HCT116 (cell line): ENCODE measurements at regions not wholly inside any gene's neighbourhood (a gene's known extent, or its start where the extent isn't known, plus 50 kb on each side); places are given as distances from the start of the nearest gene placed in this dataset.

ENCODE experiments used
- ATAC-seq: fragments of 200-7000 bp; cut with Tn5 transposase; 2 replicates; pipeline ENCODE4 v1.9.1; 2020; ENCODE audit warnings: mild to moderate bottlenecking, moderate library complexity
- BruUV-seq: library from RNA; stranded (reverse); fragments of 400-500 nt; replicated peaks from 2 replicates; lab custom pipeline; 2021; lab: Mats Ljungman, UMichigan
- CTCF ChIA-PET: fragments of 300-600 bp; sonication (Branson Sonifier 250); formaldehyde crosslinking; loops from one replicate; lab custom pipeline; 2021; ENCODE audit warnings: antibody characterized with exemption; lab: Charles Lee
- POLR2A ChIA-PET: fragments of 300-600, 350-600 bp; sonication (Branson Sonifier 250); formaldehyde crosslinking; loops from one replicate; lab custom pipeline; 2021; ENCODE audit warnings: antibody characterized with exemption; lab: Charles Lee
- RAD21 ChIA-PET, 2 experiments: fragments of 300-600 bp; sonication (Branson Sonifier 250); formaldehyde crosslinking; loops; one replicate each; lab custom pipeline; 2023; ENCODE audit warnings: low total read pairs in 2 of 2; ENCODE audit not compliant: uncharacterized antibody in 2 of 2, unreplicated experiment in 2 of 2, low non-redundant PET in 1 of 2; lab: Charles Lee
- DNase-seq: peaks from one replicate; pipeline ENCODE4 v3.0.0-alpha.2; 2010; ENCODE audit warnings: low read depth, low spot score
- H2AFZ ChIP-seq: fragments of 200-600 bp; shearing (Covaris generic), sonication (generic); 2 replicates; pipeline ENCODE4 v1.6.1; 2017; ENCODE audit warnings: low read depth, mixed run types, mixed read lengths, antibody characterized with exemption, low read length; ENCODE audit not compliant: poor library complexity, severe bottlenecking
- H3K27ac ChIP-seq: 2 replicates; pipeline ENCODE4 v1.5.1; 2012; ENCODE audit warnings: low read depth, low read length
- H3K27me3 ChIP-seq: fragments of 200-600 bp; sonication (generic); 2 replicates; pipeline ENCODE4 v1.6.1; 2016; ENCODE audit warnings: mixed run types, low read length, mixed read lengths; ENCODE audit not compliant: insufficient read depth
- H3K36me3 ChIP-seq, 2 experiments: fragments of 200-500 bp in 1 of 2; fragments of 200-600 bp in 1 of 2; sonication (Bioruptor generic) in 1 of 2; sonication (generic) in 1 of 2; 2 replicates each; pipeline versions ENCODE4 v1.5.1 to v1.6.1; 2014 to 2016; ENCODE audit warnings: low read length in 2 of 2, inconsistent platforms in 1 of 2, mixed read lengths in 1 of 2, mixed run types in 1 of 2; ENCODE audit not compliant: insufficient read depth in 2 of 2, control insufficient read depth in 1 of 2
- H3K4me1 ChIP-seq, 2 experiments: fragments of 200-600 bp in 1 of 2; sonication (generic) in 1 of 2; 2 replicates each; pipeline versions ENCODE4 v1.5.1 to v1.6.1; 2012 to 2017; ENCODE audit warnings: low read length in 2 of 2, inconsistent platforms in 1 of 2, mild to moderate bottlenecking in 1 of 2, mixed read lengths in 1 of 2, mixed run types in 1 of 2, moderate library complexity in 1 of 2; ENCODE audit not compliant: insufficient read depth in 2 of 2, control insufficient read depth in 1 of 2
- H3K4me2 ChIP-seq: fragments of 200-600 bp; sonication (generic); 2 replicates; pipeline ENCODE4 v1.6.1; 2017; ENCODE audit warnings: mixed run types, low read length, mixed read lengths
- H3K4me3 ChIP-seq, 2 experiments: fragments of 200-600 bp in 1 of 2; sonication (generic) in 1 of 2; replicated peaks in 1 of 2; 2 replicates each; pipeline ENCODE4 v1.5.1; 2011 to 2016; ENCODE audit warnings: low read length in 2 of 2, control low read depth in 1 of 2, low read depth in 1 of 2, mild to moderate bottlenecking in 1 of 2, mixed read lengths in 1 of 2, mixed run types in 1 of 2
- H3K79me2 ChIP-seq: fragments of 200-600 bp; sonication (generic); 2 replicates; pipeline ENCODE4 v1.6.1; 2017; ENCODE audit warnings: mild to moderate bottlenecking, mixed run types, low read length, moderate library complexity, mixed read lengths; ENCODE audit not compliant: insufficient read depth
- H3K9ac ChIP-seq: fragments of 200-600 bp; sonication (generic); 2 replicates; pipeline ENCODE4 v1.6.1; 2016; ENCODE audit warnings: low read length, mixed read lengths
- H3K9me2 ChIP-seq: fragments of 200-600 bp; sonication (generic), shearing (Covaris generic); 2 replicates; pipeline ENCODE4 v1.6.1; 2017; ENCODE audit warnings: mixed run types, mild to moderate bottlenecking, moderate library complexity; ENCODE audit not compliant: insufficient read depth
- H3K9me3 ChIP-seq, 2 experiments: fragments of 200-500 bp in 1 of 2; fragments of 200-600 bp in 1 of 2; sonication (Bioruptor generic) in 1 of 2; sonication (generic) in 1 of 2; 2 replicates each; pipeline ENCODE4 v1.6.1; 2014 to 2017; ENCODE audit warnings: low read length in 2 of 2, mixed read lengths in 2 of 2, inconsistent platforms in 1 of 2, low read depth in 1 of 2, mild to moderate bottlenecking in 1 of 2, mixed run types in 1 of 2, moderate library complexity in 1 of 2; ENCODE audit not compliant: control insufficient read depth in 1 of 2, insufficient read depth in 1 of 2
- H4K20me1 ChIP-seq: fragments of 200-600 bp; sonication (generic), shearing (Covaris generic); 2 replicates; pipeline ENCODE4 v1.6.1; 2017; ENCODE audit warnings: mixed run types, mild to moderate bottlenecking, moderate library complexity; ENCODE audit not compliant: insufficient read depth
- ATF3 ChIP-seq: IDR thresholded peaks from 2 replicates; pipeline ENCODE4 v1.6.1; 2012
- CBX3 ChIP-seq: IDR thresholded peaks from 2 replicates; pipeline ENCODE4 v1.6.1; 2012; ENCODE audit warnings: low read depth
- ELF1 ChIP-seq: IDR thresholded peaks from 2 replicates; pipeline ENCODE4 v1.6.1; 2012; ENCODE audit warnings: low read depth, borderline replicate concordance
- EZH2 ChIP-seq: fragments of 200-600 bp; sonication (generic); IDR thresholded peaks from 2 replicates; pipeline ENCODE4 v1.6.1; 2017; ENCODE audit warnings: antibody characterized with exemption, mixed run types
- EZH2phosphoT487 ChIP-seq: fragments of 200-600 bp; IDR thresholded peaks from 2 replicates; pipeline ENCODE4 v1.6.1; 2018; ENCODE audit warnings: antibody characterized with exemption, borderline replicate concordance
- JUND ChIP-seq: IDR thresholded peaks from 2 replicates; pipeline ENCODE4 v1.6.1; 2012
- MAX ChIP-seq: IDR thresholded peaks from 2 replicates; pipeline ENCODE4 v1.6.1; 2012
- POLR2AphosphoS5 ChIP-seq: IDR thresholded peaks from 2 replicates; pipeline ENCODE4 v1.6.1; 2011; ENCODE audit warnings: mild to moderate bottlenecking, low read depth, low read length, moderate library complexity
- SIN3A ChIP-seq: IDR thresholded peaks from 2 replicates; pipeline ENCODE4 v1.6.1; 2012; ENCODE audit warnings: low read depth
- SRF ChIP-seq: IDR thresholded peaks from 2 replicates; pipeline ENCODE4 v1.6.1; 2012; ENCODE audit warnings: low read depth
- TCF7L2 ChIP-seq: IDR thresholded peaks from 2 replicates; pipeline ENCODE4 v1.7.0; 2011; ENCODE audit warnings: borderline replicate concordance, inconsistent platforms; ENCODE audit not compliant: insufficient read depth, insufficient read length; ENCODE audit errors: extremely low read depth
- YY1 ChIP-seq: IDR thresholded peaks from 2 replicates; pipeline ENCODE4 v1.6.1; 2011; ENCODE audit warnings: low read length, low read depth, moderate library complexity, mild to moderate bottlenecking; ENCODE audit not compliant: insufficient replicate concordance; ENCODE audit errors: extremely low read depth
- ZNF274 ChIP-seq: fragments of 200-500 bp; sonication (Bioruptor generic); IDR thresholded peaks from 2 replicates; pipeline ENCODE4 v1.6.1; 2014; ENCODE audit warnings: mild to moderate bottlenecking, low read depth, low read length, inconsistent platforms
- intact Hi-C: fragments of 100-400 bp; cut with micrococcal nuclease; formaldehyde crosslinking; loops from 2 replicates; pipeline ENCODE4 v1.10.0; 2022
- TF ChIP-seq, protein P1 (sequence below): IDR thresholded peaks from 2 replicates; pipeline ENCODE4 v1.6.1; 2012; ENCODE audit warnings: low read depth

- no peak overlapping the region for H3K9ac ChIP-seq
- no peaks in the 10 kb centered on the region for H3K9me3 ChIP-seq
- DNase-seq (no peak), ATAC-seq (no peak)
- no peak overlapping the region for H3K4me2 ChIP-seq
- ChIA-PET POLR2A (no interaction called here), CTCF (no interaction called here), RAD21 (no interaction called here)
- H3K36me3 ChIP-seq, result no peaks in the 10 kb centered on the region
- H3K9me2 ChIP-seq, result no peaks in the 10 kb centered on the region
- H3K27me3 ChIP-seq, result peaks cover 16% of the 10 kb centered on the region; the same call in 1 of the 2 replicates
- no peak overlapping the region for H2AFZ ChIP-seq
- BruUV-seq, result no TSS peak
- no peak overlapping the region for H3K4me3 ChIP-seq
- TF ChIP-seq, protein P1, sequence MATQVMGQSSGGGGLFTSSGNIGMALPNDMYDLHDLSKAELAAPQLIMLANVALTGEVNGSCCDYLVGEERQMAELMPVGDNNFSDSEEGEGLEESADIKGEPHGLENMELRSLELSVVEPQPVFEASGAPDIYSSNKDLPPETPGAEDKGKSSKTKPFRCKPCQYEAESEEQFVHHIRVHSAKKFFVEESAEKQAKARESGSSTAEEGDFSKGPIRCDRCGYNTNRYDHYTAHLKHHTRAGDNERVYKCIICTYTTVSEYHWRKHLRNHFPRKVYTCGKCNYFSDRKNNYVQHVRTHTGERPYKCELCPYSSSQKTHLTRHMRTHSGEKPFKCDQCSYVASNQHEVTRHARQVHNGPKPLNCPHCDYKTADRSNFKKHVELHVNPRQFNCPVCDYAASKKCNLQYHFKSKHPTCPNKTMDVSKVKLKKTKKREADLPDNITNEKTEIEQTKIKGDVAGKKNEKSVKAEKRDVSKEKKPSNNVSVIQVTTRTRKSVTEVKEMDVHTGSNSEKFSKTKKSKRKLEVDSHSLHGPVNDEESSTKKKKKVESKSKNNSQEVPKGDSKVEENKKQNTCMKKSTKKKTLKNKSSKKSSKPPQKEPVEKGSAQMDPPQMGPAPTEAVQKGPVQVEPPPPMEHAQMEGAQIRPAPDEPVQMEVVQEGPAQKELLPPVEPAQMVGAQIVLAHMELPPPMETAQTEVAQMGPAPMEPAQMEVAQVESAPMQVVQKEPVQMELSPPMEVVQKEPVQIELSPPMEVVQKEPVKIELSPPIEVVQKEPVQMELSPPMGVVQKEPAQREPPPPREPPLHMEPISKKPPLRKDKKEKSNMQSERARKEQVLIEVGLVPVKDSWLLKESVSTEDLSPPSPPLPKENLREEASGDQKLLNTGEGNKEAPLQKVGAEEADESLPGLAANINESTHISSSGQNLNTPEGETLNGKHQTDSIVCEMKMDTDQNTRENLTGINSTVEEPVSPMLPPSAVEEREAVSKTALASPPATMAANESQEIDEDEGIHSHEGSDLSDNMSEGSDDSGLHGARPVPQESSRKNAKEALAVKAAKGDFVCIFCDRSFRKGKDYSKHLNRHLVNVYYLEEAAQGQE, result no peak
- no peak for TF ChIP-seq SRF
- TF ChIP-seq SIN3A, result no peak
- no peak for TF ChIP-seq EZH2phosphoT487
- TF ChIP-seq CBX3, result no peak
- TF ChIP-seq EZH2, result no peak
- TF ChIP-seq JUND, result no peak
- no peak for TF ChIP-seq YY1
- TF ChIP-seq ATF3, result no peak
- TF ChIP-seq ELF1, result no peak
- no peak for TF ChIP-seq MAX
- TF ChIP-seq ZNF274, result no peak
- TF ChIP-seq TCF7L2, result no peak
- no peak for TF ChIP-seq POLR2AphosphoS5
- no peaks in the 10 kb centered on the region for H3K4me1 ChIP-seq
- H3K79me2 ChIP-seq, result no peaks in the 10 kb centered on the region
- H3K27ac ChIP-seq, result no peak overlapping the region
- intact Hi-C loops, result no loop called here
- no peaks in the 10 kb centered on the region for H4K20me1 ChIP-seq
These were observed 403.2 kb downstream of the NPIPA7 start for GRCh38 chr16:16782153-16782552.
